Effector memory CD8-positive, alpha-beta T cell (primary cell): ENCODE measurements at regions not wholly inside any gene's neighbourhood (a gene's known extent, or its start where the extent isn't known, plus 50 kb on each side); places are given as distances from the start of the nearest gene placed in this dataset.

Experiments
- ATAC-seq: fragments of 150-1000 bp; cut with Tn5 transposase; replicated peaks from 2 replicates; pipeline ENCODE4 v1.10.0; 2021; ENCODE audit warnings: mild to moderate bottlenecking, moderate library complexity
- DNase-seq, 3 experiments: peaks; one replicate each; pipeline ENCODE4 v3.0.0; 2021
- H3K27ac Mint-ChIP-seq, 2 donors: one replicate each; pipeline ENCODE4 v1.8.0; 2022; ENCODE audit warnings: mild to moderate bottlenecking in 2 of 2, mixed read lengths in 2 of 2, moderate library complexity in 2 of 2
- H3K27me3 Mint-ChIP-seq, 2 donors: one replicate each; pipeline ENCODE4 v1.8.0; 2022; ENCODE audit warnings: mixed read lengths in 2 of 2
- H3K36me3 Mint-ChIP-seq: one replicate; pipeline ENCODE4 v1.8.0; 2022; ENCODE audit warnings: mild to moderate bottlenecking, moderate library complexity, mixed read lengths; ENCODE audit not compliant: insufficient read depth
- H3K4me1 Mint-ChIP-seq, 2 donors: one replicate each; pipeline ENCODE4 v1.8.0; 2022; ENCODE audit warnings: low read depth in 2 of 2, mixed read lengths in 2 of 2
- H3K4me3 Mint-ChIP-seq, 2 donors: one replicate each; pipeline ENCODE4 v1.8.0; 2022; ENCODE audit warnings: mild to moderate bottlenecking in 2 of 2, mixed read lengths in 2 of 2, moderate library complexity in 2 of 2
- H3K9me3 Mint-ChIP-seq, 2 donors: one replicate each; pipeline ENCODE4 v1.8.0; 2022; ENCODE audit warnings: mixed read lengths in 2 of 2

DNA sequence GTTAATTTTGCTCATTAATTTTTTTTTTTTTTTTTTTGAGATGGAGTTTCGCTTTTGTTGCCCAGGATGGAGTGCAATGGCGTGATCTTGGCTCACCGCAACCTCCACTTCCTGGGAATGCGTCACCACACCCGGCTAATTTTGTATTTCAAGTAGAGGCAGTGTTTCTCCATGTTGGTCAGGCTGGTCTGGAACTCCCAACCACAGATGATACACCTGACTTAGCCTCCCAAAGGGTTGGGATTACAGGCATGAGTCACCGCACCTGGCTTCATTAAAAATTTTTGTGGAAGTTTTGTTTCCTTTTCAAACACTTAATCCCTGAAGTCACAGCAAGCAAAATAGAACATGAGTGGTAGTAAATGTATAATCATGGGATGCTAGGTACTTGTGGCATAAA, 857.2 kb upstream of the PHF14 start:
- ATAC-seq (no peak), DNase-seq (no peak)
- Mint-ChIP-seq H3K9me3 (peaks cover 7 to 13% of the 10 kb centered on the region in 2 donors), H3K4me1 (no peaks in the 10 kb centered on the region), H3K27me3 (no peaks in the 10 kb centered on the region), H3K27ac (no peak overlapping the region), H3K36me3 (peaks cover 3% of the 10 kb centered on the region), H3K4me3 (no peak overlapping the region)

DNA sequence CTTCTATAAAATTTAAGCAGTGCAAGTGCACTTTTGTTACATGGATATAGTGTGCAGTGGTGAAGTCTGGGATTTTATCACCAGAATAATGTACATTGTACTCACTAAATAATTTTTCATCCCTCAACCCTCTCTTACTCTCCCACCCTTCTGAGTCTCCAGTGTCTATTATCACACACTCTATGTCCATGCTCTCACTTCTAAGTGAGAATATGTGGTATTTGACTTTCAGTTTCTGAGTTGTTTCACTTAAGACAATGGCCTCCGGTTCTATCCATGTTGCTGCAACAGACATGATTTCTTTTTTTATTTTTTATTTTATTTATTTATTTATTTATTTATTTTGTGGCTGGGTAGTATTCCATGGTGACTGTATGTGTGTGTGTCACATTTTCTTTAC, 855.9 kb upstream of the PHF14 start:
- ATAC-seq = no peak
- peaks cover 3% of the 10 kb centered on the region for H3K36me3 Mint-ChIP-seq
- H3K9me3 Mint-ChIP-seq = peaks cover 6 to 13% of the 10 kb centered on the region in 2 donors

DNA sequence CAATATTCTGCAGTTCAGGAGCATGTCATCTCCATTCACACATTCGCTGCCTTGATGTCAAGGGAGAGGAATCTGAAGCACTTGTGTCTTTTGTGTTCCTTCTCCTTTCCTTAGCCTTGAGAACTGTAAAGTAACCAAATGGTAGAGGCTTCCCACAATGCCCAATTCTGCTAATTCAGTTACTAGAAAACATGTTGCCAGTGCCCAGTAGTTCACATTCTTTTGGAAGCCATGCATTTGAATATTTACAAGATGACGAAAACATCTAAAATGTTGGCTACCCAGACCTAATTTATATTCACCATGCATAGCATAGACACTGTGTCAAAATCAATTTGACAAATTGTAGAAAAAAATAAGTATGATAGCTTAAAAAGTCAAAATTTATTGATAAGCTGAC, 852.7 kb upstream of the PHF14 start:
- no peaks in the 10 kb centered on the region for H3K4me1 Mint-ChIP-seq
- peaks cover 4 to 5% of the 10 kb centered on the region in 2 donors for H3K9me3 Mint-ChIP-seq

More for the DNA sequence above, 855.9 kb upstream of the PHF14 start:
- Mint-ChIP-seq H3K4me1 (no peaks in the 10 kb centered on the region), H3K27me3 (no peaks in the 10 kb centered on the region), H3K27ac (no peak overlapping the region), H3K4me3 (no peak overlapping the region)
- DNase-seq = no peak

DNA sequence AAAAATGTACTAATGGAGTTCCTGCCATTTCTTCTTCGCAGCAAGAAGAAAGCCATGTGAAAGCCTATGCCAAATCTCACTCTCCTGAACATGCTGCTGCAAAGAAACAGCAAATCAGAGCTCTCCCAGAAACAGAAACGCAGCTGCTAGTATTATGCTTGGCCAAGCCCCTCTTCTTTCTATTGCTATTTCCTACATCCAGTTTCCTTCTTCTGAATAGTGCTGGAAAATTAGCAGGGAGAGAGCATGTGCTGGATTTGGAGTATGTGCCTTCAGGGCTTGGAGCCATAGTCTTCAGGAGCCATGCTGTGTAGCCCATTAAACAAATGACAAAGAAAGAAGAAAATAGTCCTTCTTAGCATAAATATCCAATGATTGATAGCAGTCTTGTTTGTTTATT, 852.0 kb upstream of the PHF14 start:
- Mint-ChIP-seq H3K27ac (no peak overlapping the region), H3K9me3 (peaks cover 4 to 5% of the 10 kb centered on the region in 2 donors), H3K4me3 (no peak overlapping the region), H3K4me1 (no peaks in the 10 kb centered on the region), H3K36me3 (no peaks in the 10 kb centered on the region), H3K27me3 (no peaks in the 10 kb centered on the region)
- DNase-seq = no peak
- ATAC-seq = no peak

More for the DNA sequence above, 852.7 kb upstream of the PHF14 start:
- no peak for DNase-seq
- no peaks in the 10 kb centered on the region for H3K27me3 Mint-ChIP-seq
- no peak for ATAC-seq
- H3K4me3 Mint-ChIP-seq = no peak overlapping the region
- H3K27ac Mint-ChIP-seq = no peak overlapping the region
- H3K36me3 Mint-ChIP-seq = no peaks in the 10 kb centered on the region

DNA sequence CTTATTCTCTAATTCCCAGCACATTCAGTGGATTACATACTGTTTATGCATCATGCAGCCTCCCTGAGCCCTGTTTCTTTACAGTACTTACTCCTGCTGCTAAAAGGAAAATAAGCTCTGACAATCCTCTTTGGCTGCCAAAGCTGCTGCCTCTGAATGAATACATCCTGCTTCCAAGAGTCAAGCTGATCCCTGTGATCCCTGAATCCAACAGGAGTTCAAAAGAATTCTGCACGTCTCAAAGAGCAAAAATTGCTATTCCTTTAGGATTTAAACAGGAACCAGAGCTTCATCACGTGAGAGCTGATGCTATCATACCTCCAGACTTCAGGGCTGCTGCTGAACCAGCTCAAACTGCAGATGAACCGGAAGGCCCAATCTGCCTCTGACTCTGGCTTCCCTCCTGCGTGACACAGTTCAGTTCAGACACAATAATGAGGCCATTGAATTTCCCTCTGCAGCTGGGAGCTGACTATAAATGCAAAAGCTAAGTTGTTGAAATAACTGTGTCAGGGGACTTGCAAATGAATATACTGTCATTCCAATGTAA, 851.0 kb upstream of the PHF14 start:
- H3K27ac Mint-ChIP-seq = no peak overlapping the region
- no peaks in the 10 kb centered on the region for H3K36me3 Mint-ChIP-seq
- no peak overlapping the region for H3K4me3 Mint-ChIP-seq
- H3K9me3 Mint-ChIP-seq = peaks cover 4 to 5% of the 10 kb centered on the region in 2 donors
- DNase-seq (no peak), ATAC-seq (no peak)
- no peaks in the 10 kb centered on the region for H3K27me3 Mint-ChIP-seq
- H3K4me1 Mint-ChIP-seq = no peaks in the 10 kb centered on the region

DNA sequence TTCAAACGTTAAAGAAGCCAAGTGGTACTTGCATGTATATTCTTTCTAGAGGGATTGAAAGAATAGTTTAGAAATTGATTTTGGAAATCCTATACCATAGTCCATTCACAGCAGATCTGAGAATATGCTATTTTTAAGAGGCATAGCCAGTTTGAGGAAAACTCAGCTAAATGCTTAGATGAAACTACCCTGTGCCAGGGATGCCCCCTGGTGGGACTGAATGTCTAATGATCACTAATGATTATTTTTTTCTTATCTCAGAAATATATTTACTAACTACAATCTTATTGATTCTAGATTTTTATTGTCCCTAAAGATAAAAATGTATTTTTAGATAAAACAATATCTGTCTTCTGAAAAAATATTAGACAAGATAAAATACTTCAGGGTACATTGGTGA, 844.9 kb upstream of the PHF14 start:
- H3K27ac Mint-ChIP-seq = no peak overlapping the region
- H3K36me3 Mint-ChIP-seq = no peaks in the 10 kb centered on the region
- peaks cover 1 to 4% of the 10 kb centered on the region in 2 donors for H3K9me3 Mint-ChIP-seq
- ATAC-seq (no peak), DNase-seq (no peak)
- H3K4me3 Mint-ChIP-seq = no peak overlapping the region
- no peaks in the 10 kb centered on the region for H3K4me1 Mint-ChIP-seq
- H3K27me3 Mint-ChIP-seq = no peaks in the 10 kb centered on the region

DNA sequence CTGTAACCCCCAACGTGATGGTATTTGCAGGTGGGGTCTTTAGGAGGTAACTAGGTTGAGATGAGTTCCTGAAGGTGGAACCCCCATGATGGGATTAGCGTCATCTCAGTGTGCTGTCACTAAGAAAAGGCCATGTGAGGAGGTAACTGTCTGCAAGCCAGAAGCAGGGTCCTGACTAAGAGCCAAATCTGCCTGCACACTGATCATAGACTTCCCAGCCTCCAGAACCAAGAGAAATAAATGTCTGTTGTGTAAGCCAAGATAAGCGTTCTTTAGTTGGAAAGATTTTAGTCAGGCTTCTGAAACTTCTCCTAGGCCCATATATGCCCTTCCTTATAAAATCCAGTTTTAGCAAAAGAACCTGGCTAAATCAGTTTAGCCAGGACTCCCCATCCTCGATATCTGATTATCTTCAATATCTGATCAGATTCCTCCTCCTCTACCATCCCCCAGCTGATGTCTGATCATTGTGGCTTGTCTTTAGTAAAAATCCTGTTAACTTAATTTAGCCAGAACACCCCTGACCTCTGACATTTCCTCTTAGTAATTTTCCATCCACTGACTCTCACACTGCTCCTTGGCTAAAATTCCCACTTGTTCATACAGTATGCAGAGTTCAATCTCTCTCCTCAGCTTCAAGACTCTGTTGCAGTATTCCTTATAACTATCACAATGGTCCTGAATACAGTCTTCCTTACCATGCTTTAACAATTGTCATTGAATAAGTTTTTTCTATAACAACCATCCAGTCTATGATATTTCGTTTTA, 835.4 kb upstream of the PHF14 start:
- ATAC-seq = no peak
- no peaks in the 10 kb centered on the region for H3K4me1 Mint-ChIP-seq

DNA sequence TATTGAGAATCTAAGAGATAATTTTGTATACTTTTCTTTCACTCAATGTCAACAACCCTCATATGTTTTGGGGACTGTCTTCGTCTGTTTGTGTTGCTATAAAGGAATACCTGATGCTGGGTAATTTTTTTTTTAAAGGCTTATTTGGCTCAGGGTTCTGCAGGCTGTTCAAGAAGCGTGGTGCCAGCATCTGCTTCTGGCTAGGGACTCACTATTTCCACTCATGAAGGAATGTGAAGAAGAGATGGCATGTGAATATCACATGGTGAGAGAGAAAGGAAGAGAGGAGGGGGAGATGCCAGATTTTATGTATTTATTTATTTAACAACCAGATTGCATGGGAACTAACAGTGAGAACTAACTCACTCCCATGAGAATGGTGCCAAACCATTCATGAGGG, 827.4 kb upstream of the PHF14 start:
- DNase-seq (no peak), ATAC-seq (no peak)
- H3K4me3 Mint-ChIP-seq = no peak overlapping the region
- no peaks in the 10 kb centered on the region for H3K4me1 Mint-ChIP-seq
- no peaks in the 10 kb centered on the region for H3K27me3 Mint-ChIP-seq
- H3K27ac Mint-ChIP-seq = no peak overlapping the region
- peaks cover 8 to 9% of the 10 kb centered on the region in 2 donors for H3K9me3 Mint-ChIP-seq
- H3K36me3 Mint-ChIP-seq = no peaks in the 10 kb centered on the region

More for the DNA sequence above, 835.4 kb upstream of the PHF14 start:
- Mint-ChIP-seq H3K27me3 (no peaks in the 10 kb centered on the region), H3K9me3 (peaks cover 6 to 14% of the 10 kb centered on the region in 2 donors), H3K36me3 (no peaks in the 10 kb centered on the region), H3K4me3 (no peak overlapping the region), H3K27ac (no peak overlapping the region)
- no peak for DNase-seq

DNA sequence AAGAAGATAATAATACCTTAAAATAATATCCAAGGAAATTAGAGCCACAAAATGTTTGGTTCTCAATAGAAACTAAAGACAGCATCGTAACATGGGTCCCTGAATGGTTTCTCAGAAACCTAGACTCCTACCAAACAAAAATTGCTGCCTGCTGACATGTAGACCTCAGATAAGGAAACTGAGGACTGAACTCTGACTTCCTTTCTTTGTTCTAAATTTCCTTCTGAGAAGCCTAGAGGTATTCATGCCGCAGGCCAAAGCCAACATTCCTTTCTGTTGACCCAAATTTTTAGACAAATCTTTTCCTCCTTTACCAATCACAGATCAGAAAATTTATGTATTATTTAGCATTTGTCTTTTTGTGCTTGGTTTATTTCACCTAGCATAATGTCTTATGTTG, 816.7 kb upstream of the PHF14 start:
- Mint-ChIP-seq H3K4me1 (no peaks in the 10 kb centered on the region), H3K9me3 (peaks cover 0 to under 1% of the 10 kb centered on the region in 2 donors), H3K27ac (no peak overlapping the region), H3K4me3 (no peak overlapping the region), H3K27me3 (no peaks in the 10 kb centered on the region), H3K36me3 (no peaks in the 10 kb centered on the region)
- ATAC-seq (no peak), DNase-seq (no peak)

DNA sequence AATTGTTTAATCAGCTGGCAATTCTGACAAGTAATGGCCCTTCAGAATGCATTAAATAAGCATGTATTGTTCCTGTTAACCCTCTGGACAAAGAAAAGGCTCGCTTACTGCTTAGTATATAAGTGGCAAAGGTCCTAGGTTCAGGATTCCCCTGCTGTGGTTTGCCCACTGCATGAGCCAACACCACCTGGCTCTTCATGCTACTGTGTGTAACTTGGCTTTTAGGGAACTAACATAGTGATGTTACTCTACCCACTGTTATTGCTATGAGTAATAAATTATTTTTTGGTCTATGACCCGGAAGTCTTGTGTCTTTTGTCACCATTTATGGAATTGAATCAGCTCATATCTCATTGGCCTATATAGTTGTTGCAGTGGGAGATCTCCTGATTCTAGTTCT, 791.7 kb upstream of the PHF14 start:
- ATAC-seq (no peak), DNase-seq (no peak)
- Mint-ChIP-seq H3K4me1 (no peaks in the 10 kb centered on the region), H3K36me3 (no peaks in the 10 kb centered on the region), H3K9me3 (peaks cover 2 to 10% of the 10 kb centered on the region in 2 donors), H3K27ac (no peak overlapping the region), H3K4me3 (no peak overlapping the region), H3K27me3 (no peaks in the 10 kb centered on the region)

DNA sequence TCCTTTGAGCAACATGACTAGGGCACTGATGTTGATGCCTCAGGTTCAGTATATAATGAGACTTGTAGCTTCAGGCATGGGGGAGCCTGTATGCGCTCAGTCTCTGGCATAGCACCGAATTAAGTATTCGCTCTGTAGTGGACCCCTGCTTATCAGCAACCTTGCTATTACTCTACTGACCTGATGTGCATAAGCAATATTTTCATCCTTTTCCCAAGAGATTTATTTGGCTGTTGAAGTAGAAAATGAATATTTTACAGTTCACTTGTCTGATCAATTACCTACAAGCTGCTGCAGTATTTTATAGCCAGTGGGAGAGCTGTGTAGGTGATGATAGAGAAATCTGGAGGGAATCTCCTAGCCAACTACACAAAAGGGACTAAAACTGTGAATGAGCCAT, 781.6 kb upstream of the PHF14 start:
- Mint-ChIP-seq H3K36me3 (no peaks in the 10 kb centered on the region), H3K9me3 (peaks cover 0 to 7% of the 10 kb centered on the region in 2 donors), H3K4me1 (no peaks in the 10 kb centered on the region), H3K4me3 (no peak overlapping the region), H3K27me3 (no peaks in the 10 kb centered on the region), H3K27ac (no peak overlapping the region)
- ATAC-seq = no peak
- no peak for DNase-seq

DNA sequence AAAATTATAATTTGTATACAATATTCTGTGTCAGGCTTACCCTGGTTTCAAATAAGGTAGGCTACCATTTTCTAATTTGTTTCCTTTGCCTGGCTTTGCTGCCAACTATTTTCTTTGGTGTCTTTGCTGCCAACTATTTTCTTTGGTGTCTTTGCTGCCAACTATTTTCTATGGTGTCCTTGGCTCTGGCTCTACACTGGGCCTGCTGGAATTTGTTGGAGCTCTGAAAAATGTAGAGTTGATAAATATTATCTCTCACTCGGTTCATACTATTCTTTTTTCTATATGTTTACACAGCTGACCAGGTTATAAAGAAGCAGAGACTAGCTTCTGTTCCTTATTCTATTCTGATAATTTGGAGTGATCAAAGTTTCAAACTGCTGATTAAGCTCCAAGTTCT, 768.0 kb upstream of the PHF14 start:
- Mint-ChIP-seq H3K27ac (no peak overlapping the region), H3K27me3 (no peaks in the 10 kb centered on the region), H3K4me3 (no peak overlapping the region), H3K9me3 (peaks cover 6 to 9% of the 10 kb centered on the region in 2 donors), H3K36me3 (no peaks in the 10 kb centered on the region), H3K4me1 (no peaks in the 10 kb centered on the region)
- no peak for ATAC-seq
- DNase-seq = no peak

DNA sequence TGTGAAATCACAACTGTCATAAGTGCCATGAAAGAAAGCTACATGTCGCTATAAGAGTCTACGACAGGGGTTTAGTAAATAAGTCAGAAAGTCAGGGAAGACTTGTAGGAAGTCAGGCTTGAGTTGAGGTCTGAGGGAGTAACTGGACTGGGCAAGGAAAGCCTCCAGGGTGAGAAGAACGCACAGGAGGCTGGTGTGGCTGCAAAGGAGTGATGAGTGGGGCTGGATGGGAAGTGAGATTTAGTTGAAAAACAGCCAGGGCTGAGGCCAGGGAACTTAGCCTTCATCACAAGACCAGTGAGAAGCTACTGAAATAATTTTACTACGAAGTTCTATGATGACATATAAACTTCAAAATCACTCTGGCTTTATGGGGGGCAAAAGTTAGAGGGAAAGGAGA, 763.7 kb upstream of the PHF14 start:
- peaks cover 6 to 7% of the 10 kb centered on the region in 2 donors for H3K9me3 Mint-ChIP-seq
- no peaks in the 10 kb centered on the region for H3K27me3 Mint-ChIP-seq
- H3K4me1 Mint-ChIP-seq = no peaks in the 10 kb centered on the region
- H3K4me3 Mint-ChIP-seq = no peak overlapping the region
- no peak for DNase-seq
- H3K27ac Mint-ChIP-seq = no peak overlapping the region
- no peak for ATAC-seq
- no peaks in the 10 kb centered on the region for H3K36me3 Mint-ChIP-seq

DNA sequence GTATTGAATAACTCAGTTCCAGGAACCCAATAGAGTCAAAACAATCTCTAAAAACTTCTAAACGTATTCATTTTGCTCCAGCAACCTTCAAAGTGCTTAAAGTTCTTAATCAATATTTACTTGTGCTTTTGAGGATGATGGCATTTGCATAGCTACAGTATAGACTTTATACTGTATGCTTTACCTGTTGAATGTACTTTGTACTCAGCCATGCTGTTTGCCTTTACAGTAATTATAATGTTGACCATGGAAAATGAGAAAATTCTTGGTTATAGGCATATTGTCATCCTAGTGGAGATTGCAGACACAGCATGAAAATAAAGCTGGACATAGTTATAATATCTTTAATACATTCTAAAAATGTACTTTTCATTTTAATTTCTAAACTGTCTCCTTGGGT, 762.7 kb upstream of the PHF14 start:
- H3K4me3 Mint-ChIP-seq = no peak overlapping the region
- H3K27ac Mint-ChIP-seq = no peak overlapping the region
- no peaks in the 10 kb centered on the region for H3K27me3 Mint-ChIP-seq
- no peak for ATAC-seq
- DNase-seq = no peak
- no peaks in the 10 kb centered on the region for H3K36me3 Mint-ChIP-seq
- H3K4me1 Mint-ChIP-seq = no peaks in the 10 kb centered on the region
- peaks cover 6 to 10% of the 10 kb centered on the region in 2 donors for H3K9me3 Mint-ChIP-seq
